Endothelial cell of umbilical vein (primary cell): ENCODE measurements at regions not wholly inside any gene's neighbourhood (a gene's known extent, or its start where the extent isn't known, plus 50 kb on each side); places are given as distances from the start of the nearest gene placed in this dataset.

ENCODE experiments used
- CTCF ChIP-seq, 2 donors: IDR thresholded peaks; 1 replicate in 1 of 2; 2 replicates in 1 of 2; pipeline ENCODE4 v1.5.1; 2011; ENCODE audit warnings: low read length in 2 of 2, mild to moderate bottlenecking in 2 of 2, moderate library complexity in 2 of 2, control low read depth in 1 of 2, inconsistent platforms in 1 of 2, low read depth in 1 of 2; ENCODE audit not compliant: insufficient read depth in 1 of 2; ENCODE audit errors: extremely low read depth in 1 of 2
- EZH2 ChIP-seq: IDR thresholded peaks from 2 replicates; pipeline ENCODE4 v1.6.1; 2012; ENCODE audit warnings: borderline replicate concordance, low read depth, mild to moderate bottlenecking, moderate library complexity, low read length, inconsistent platforms; ENCODE audit not compliant: severe bottlenecking
- MAX ChIP-seq: IDR thresholded peaks from 2 replicates; pipeline ENCODE4 v1.6.1; 2011; ENCODE audit not compliant: insufficient read depth, insufficient read length
- POLR2A ChIP-seq: IDR thresholded peaks from 2 replicates; pipeline ENCODE4 v1.6.1; 2012; ENCODE audit warnings: low read depth, mild to moderate bottlenecking, control low read depth, low read length
- POLR2AphosphoS5 ChIP-seq: IDR thresholded peaks from 2 replicates; pipeline ENCODE4 v1.6.1; 2012; ENCODE audit warnings: low read depth, mild to moderate bottlenecking, control low read depth, low read length, moderate library complexity; ENCODE audit not compliant: insufficient read depth

- no peak for TF ChIP-seq POLR2A
- no peak for TF ChIP-seq EZH2
- TF ChIP-seq POLR2AphosphoS5 = no peak
- no peak for TF ChIP-seq CTCF (IDR thresholded peaks at IDR 0.05; ENCODE audit: extremely low read depth in 1 of 2, insufficient read depth in 1 of 2, low read depth in 1 of 2, low read length in 2 of 2)
- no peak for TF ChIP-seq MAX
Observed at GRCh38 chr18:56389190-56389589, 249.2 kb downstream of the TXNL1 start.
